Vagina (tissue), 2 donors: ENCODE measurements at regions not wholly inside any gene's neighbourhood (a gene's known extent, or its start where the extent isn't known, plus 50 kb on each side); places are given as distances from the start of the nearest gene placed in this dataset.

ENCODE experiments used
- CTCF ChIP-seq, 3 experiments: fragments of 450-650 bp in 2 of 3; fragments of 200-600 bp in 1 of 3; sonication (generic) in 1 of 3; IDR thresholded peaks; one replicate each; pipeline ENCODE4 v1.5.1; 2017 to 2019; ENCODE audit warnings: antibody characterized with exemption in 3 of 3, mild to moderate bottlenecking in 2 of 3, moderate library complexity in 2 of 3
- POLR2A ChIP-seq, 2 donors: fragments of 450-650 bp; IDR thresholded peaks; one replicate each; pipeline ENCODE4 v1.6.1; 2017; ENCODE audit warnings: antibody characterized with exemption in 2 of 2, mild to moderate bottlenecking in 2 of 2, moderate library complexity in 2 of 2

- TF ChIP-seq CTCF (IDR thresholded peaks at IDR 0.05): no peak
- no peak for TF ChIP-seq POLR2A (IDR thresholded peaks at IDR 0.05)
Observed at GRCh38 chr2:48207851-48208250, 106.6 kb upstream of the FOXN2 start.
